Right renal pelvis (tissue), 4 donors: ENCODE measurements at regions not wholly inside any gene's neighbourhood (a gene's known extent, or its start where the extent isn't known, plus 50 kb on each side); places are given as distances from the start of the nearest gene placed in this dataset.
"Not testable (repeated sequence)": the region's sequence is repeated elsewhere in the genome, so short reads cannot be mapped to it uniquely, and the experiment has no call there.

Experiments used
- DNase-seq, 4 donors: peaks; one replicate each; pipeline ENCODE4 v3.0.0-alpha.2; 2013; ENCODE audit warnings: low read depth in 4 of 4, low spot score in 3 of 4, missing footprints in 1 of 4

DNA sequence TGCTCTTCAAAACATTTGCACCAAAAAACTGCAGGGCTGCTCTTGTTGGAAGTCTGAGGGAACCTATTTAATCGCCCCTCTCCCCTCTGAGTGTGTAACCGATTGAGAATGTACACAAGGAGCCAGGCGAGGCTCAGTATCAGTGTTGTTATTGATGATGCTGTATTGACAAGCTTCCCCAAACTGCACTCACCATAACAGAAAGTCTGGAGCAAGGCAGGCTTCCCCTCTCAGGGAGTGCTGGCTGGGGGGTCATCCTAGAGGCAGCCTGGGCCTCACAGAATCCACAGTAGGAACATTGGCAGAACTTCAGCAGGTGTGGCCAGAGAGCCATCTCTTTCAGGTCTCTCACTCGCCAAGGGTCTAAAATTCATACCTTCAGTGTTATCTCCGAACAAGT is 58.1 kb upstream of the TUNAR start:
- no peak for DNase-seq

DNA sequence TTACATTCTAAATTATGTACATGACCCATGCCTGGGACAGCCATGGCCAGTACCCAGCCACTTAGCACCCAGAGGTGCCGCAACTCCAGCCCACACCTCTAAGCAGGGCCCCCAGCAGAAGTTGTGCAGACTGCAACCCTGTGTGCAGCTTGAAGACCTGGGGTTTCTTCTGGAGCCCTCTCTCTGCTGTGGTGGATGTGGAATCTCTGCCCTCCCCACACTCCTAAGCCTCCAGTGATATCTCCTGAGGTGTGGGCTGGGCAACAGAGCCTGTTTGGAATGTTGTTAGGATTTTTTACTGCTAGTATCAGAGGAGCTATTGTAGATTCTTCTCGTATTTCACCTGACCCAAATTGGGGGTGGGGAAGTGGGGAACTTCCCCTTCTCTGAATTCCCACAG is 59.4 kb upstream of the TUNAR start:
- DNase-seq = no peak

DNA sequence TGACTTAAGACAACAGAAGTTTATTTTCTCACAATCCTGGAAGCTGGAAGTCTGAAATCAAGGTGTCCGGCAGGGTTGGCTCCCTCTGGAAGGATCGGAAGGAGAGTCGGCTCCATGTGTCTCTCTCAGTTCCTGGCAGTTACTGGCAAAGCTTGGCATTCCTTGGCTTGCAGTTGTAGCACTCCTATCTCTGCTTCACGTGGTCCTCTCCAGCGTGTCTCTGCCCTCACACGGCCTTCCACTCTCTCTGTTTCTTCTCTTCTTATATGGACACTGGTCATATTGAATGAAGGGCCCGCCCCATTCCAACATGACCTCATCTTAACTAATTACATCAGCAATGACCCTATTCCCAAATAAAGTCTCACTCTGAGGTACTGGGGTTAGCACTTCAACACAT is 60.1 kb upstream of the TUNAR start:
- no peak for DNase-seq

DNA sequence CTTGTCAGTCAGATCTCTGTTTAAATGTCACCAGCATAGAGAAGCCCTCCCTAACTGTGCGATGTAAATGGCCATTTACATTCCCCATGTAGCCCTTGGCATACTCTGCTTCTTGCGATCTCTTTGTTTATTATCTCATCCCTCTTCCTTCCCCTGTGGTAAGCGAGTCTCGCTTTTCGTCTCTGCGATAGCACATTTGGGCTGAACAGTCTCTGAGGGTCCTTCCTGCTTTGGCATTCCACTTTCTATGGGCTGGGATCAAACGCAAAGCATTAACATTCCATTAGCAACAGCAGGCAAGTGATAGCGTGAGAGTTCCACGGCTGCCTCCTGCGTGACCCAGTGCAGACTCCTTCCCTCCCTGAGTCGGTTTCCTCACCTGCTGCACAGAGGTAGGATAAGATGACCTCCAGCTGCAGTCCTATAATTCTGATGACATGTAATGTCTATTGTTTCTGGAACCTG is 61.4 kb upstream of the TUNAR start:
- DNase-seq = no peak

DNA sequence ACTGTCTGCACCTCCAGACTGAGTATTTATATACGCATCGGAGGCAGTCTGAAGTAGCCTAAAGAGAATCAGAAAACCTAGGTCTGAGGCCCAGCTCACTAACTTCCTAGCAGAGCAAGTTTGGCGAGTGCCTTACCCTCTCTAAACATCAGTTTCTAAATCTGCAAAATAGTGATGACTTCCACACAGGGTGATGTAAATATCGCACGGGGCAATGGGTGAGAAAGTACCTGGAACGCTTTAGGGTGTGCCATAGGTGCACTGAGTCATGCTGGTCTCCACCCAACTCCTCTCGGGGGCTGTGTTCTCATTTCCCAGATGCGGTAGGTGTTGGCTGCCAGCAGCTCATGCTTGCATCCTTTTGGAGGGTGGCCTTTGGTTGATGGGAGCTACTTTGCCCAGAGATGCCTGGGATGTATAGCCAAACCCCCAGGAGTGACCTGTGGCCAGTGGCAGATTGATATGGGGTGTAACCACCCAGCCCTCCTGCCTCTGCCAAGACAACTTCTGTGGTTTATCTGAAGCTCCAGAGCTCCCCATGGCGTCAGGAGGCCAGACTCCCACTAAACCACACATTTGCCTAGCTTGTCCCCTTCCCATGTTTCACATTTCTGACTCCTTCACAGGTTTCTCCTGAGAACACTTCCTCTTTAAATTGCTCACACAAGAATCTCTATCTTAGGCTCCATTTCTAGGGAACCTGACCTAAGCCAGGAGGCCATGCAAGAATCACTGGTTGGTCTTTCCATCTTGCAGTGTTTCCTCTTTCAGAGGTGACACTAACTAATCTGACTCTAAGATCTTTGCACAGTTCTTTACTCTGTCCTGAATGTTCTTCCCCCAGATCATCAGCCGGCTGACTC is 62.0 kb upstream of the TUNAR start:
- no peak for DNase-seq

DNA sequence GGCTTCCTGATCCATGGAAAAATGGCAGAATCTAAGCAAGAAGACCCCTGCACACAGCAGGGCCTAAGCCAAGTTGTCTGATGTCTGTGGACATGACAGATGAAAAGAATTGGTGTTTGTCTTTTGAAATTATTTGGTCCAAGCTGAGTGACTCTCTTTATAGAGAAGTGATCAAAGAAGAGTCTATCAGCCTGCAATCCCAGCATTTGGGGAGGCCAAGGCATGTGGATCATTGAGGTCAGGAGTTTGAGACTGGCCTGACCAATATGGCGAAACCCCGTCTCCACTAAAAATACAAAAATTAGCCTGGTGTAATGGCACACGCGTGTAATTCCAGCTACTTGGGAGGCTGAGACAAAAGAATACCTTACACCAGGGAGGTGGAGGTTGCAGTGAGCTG is 64.8 kb upstream of the TUNAR start:
- DNase-seq = no peak

DNA sequence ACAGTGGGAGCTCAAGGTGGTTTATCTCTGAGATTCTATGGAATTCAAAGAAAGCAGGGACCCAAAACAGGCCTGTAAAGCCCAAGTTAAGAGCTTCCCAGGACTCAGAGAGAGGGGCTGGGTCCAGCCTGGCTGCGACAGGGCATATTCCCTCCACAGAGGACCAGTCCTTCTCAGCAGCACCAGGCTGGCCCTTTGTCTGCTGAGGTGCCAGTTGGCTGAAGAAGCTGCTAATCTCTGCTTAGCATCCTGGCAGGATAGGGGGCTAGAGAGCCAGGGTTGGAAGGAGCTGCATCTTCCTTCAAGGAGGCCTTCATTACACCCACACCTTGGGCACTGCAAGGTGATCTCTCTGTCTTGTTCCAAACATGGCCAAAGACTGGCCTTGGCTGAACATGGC is 68.3 kb upstream of the TUNAR start:
- no peak for DNase-seq

DNA sequence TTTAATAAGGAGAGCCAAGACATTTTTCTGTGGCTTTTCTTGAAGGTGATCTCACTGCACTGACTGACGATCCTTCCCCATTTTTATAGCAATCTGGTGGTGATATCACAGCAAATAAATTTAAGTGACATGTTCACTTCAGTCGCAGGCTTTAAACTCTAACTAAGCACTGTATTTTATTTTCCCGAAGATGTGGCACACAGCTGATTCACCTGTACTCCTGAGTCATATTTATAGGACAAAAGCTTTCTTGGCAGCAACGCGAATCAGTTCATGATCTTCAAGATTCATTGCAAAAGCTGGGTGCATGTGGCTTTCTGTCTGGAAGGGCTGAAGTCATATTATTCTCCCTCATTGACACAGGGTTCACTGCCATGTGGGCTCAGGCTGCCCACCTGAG is 79.8 kb upstream of the TUNAR start:
- DNase-seq = no peak

DNA sequence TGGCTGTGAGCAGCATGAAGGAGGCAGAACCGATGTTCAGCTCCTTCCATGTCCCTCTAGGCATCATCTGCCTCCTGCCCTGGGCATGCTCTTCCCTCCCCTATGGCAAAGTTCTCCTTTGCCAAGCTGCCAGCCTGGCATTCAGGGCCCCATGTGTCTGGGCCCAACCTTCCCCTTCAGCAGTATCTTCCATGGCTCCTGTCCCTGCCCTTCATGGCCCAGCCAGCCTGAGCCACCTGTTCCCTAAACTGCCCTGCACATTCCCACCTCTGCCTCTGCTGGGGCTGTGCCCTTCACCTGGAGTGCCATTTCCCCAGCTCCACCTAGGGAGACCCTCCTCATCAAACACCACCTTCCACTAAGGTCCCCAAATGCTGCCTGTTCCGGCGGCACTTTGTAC is 74.0 kb upstream of the TCL1A start:
- DNase-seq = no peak

DNA sequence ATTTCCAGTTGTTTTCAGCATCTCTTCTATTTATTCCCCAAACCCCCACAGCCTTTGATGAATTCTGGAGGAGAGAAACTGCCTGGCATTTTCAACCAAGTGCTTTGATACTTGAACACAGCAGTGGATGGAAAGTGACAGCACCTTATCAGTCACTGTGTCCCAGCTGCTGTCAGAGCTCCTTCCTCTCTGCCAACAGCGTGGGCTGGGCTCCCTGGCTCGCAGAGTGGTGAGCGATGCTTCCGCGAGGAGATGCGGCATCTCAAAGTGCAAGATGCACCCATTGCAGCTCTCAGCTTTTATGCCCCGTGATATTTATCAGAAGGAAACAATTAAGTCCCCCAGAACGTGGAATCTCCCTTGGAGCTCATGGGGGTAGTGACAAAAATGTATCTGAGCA is 72.6 kb upstream of the TCL1A start:
- DNase-seq = no peak

DNA sequence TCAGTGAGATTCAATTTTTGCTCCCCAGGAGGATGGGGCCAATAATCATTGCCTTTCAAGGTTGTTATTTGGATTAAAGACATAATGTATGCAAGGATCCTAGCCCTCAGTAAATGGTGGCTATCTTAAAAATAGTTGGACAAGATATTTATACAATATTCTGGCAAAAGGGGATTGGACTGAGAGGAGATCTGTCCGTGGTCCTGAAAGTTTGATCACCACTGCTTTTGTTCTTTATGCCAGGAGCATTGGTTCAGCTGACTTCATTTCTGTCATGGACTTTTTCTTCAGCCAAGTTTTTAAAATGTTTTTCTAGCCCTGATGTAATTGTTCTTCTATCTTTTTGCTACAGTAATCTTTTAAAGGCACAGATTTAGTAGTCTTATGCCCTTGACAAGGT is 70.2 kb upstream of the TCL1A start:
- peak; percentile 34 to 64 (median 60) for DNase-seq

DNA sequence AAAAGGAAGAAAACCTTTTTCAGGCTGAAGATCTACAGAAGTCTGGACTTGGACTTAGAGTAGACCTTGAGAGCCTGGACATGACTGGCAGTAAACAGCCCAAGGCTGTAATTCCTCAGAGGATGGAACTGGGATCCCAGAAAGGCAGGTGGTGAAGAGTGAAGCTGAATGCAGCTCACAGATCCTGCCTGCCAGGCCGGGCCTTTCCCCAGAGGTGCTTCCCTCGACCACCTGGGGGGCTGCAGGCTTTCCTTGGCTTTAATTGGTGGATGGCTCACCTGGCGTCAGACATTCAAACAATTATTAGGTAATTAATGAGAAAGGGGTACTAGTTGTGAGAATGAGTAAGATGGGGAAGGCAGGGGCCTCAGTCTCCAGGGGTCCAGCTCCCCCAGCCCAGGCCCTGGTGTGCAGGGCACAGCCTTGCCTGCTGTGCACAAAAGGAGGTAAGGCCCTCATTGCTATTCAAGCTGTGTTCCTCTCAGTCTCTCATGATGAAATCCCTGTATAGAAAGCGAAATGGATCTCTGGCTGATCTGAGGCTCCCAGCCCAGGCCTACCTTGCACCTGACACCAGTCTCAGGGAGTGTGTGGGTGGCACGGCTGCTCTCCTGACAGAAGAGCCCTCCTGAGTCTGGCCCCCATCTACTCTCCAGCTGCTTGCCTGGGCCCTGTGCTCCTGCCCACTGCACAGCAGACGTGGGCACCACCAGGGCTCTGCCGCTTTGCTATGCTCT is 63.0 kb upstream of the TCL1A start:
- DNase-seq = no peak

DNA sequence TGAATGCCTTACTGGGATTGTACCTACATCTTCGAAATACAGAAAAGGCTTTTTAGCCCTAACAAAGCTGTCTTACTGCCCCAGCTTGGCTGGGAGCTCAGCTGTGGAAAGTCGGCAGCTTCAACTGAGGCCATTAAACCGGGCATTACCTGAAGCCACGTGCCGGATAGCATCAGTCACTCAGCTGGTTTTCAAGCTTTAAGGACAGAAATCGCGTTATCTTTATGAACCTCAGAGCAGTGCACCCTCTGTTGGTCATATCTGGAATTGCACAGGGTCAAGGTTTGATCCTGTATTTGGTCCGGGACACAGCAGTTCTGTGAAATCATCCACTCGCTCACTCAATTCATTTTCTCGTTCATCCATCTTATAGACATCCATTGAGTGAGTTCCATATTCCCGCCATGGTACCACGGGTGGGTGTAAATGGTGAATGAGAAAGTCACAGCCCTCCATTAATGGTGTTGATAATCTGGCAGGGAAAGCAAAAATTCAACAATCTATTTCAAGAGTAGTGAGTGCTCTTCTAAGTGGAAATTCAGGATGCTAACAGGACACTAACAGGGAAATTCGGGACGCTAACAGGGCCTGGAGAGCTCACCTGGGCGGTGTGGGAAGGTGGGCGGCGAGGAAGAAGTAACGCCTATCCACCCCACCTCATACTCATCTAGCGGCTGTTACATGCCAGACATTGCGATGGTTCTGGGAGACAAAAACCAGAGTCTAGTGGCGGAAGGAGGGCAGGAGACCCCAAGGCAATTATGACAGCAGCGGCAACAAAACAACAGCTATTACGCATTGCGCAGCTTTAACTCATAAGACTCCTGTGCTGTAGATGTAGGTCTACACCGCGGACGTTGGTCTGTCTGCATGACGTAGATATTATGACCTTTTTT is 60.6 kb upstream of the TCL1A start:
- DNase-seq = peak in 2 of 4 donors; percentile 27 to 53

DNA sequence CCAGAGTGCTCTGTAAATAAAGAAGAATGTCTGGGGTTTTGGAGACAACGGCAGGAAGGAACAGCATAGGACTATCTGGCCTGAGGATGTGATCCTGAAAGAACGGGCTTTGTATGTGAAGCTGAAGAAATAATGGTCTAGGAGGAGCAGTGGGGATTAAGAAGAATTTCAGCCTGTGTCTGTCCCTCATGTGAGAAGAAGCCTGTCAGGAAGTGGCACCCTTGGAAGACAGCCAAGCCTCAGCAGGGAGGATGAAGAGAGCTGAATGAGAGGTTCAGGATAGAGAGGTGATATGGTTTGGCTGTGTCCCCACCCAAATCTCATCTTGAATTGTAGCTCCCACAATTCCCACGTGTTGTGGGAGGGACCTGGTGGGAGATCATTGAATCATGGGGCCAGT is 56.9 kb upstream of the TCL1A start:
- no peak for DNase-seq

DNA sequence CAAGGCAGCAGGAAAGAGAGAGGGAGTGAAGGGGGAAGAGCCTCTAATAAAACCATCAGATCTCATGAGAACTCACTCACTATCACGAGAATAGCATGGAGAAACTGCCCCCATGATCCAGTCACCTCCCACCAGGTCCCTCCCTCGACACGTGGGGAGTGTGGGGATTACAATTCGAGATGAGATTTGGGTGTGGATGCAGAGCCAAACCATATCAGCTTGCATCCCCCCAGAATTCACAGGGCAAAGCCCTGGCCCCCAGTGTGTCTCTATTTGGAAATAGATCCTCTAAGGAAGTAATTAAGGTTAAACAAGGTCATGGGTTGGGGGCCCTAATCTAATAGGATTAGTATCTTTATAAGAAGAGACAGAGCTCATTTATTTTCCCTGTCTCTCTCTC is 56.1 kb upstream of the TCL1A start:
- no peak for DNase-seq

DNA sequence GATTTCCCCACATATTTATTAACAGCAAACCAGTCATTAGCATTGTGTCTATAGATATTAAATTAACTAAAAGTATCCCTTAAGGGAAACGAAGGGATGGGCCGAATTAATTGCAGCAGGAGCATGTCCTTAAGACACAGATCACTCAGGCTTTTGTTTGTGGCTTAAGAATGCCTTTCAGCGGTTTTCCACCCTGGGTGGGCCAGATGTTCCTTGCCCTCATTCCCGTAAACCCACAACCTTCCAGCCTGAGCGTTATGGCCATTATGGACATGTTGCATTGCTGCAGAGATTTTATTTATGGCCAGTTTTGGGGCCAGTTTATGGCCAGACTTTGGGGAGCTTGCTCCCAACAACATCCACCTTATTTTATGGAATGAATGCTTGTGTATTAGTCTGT is 55.5 kb upstream of the TCL1A start:
- DNase-seq = not testable (repeated sequence)

DNA sequence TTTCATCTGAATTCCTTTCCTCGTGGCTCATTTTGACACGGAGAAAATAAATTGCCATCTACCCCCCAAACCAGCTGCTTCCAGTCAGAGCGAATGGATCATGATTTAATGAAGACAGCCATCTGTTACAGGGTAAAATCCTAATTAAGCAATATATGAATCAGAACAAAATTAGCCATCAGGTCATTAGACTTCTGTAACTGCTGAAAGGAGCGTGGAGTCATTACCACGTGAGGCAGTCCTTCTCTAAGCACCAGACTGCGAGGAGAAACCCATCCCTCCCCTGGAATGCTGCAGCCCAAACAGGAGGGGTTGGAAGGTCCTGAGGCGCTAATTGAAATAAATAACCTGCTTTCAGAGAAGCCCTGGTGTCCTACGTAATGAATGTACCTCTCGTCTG is 51.1 kb upstream of the TCL1A start:
- no peak for DNase-seq

DNA sequence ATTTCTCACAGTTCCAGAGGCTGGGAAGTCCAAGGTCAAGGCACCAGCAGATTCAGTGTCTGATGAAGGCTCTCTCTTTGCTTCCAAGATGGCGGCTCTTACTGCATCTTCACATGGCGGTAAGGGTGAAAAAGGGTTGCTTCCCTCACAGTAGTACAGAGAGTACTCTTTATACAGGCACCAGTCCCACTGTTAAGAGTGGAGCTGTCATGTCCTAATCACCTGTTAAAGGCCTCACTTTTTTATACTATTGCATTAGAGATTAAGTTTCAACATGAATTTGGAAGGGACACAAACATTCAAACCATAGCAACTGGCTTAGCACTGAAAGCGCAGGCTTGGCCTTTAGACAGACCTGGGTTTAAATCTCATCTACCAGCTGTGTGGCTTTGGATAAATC is 50.0 kb upstream of the TCL1A start:
- no peak for DNase-seq
